HCT116 (cell line): ENCODE measurements at regions not wholly inside any gene's neighbourhood (a gene's known extent, or its start where the extent isn't known, plus 50 kb on each side); places are given as distances from the start of the nearest gene placed in this dataset.

Experiments
- ATAC-seq: fragments of 200-7000 bp; cut with Tn5 transposase; 2 replicates; pipeline ENCODE4 v1.9.1; 2020; ENCODE audit warnings: mild to moderate bottlenecking, moderate library complexity
- BruUV-seq: library from RNA; stranded (reverse); fragments of 400-500 nt; replicated peaks from 2 replicates; lab custom pipeline; 2021; lab: Mats Ljungman, UMichigan
- CTCF ChIA-PET: fragments of 300-600 bp; sonication (Branson Sonifier 250); formaldehyde crosslinking; loops from one replicate; lab custom pipeline; 2021; ENCODE audit warnings: antibody characterized with exemption; lab: Charles Lee
- POLR2A ChIA-PET: fragments of 300-600, 350-600 bp; sonication (Branson Sonifier 250); formaldehyde crosslinking; loops from one replicate; lab custom pipeline; 2021; ENCODE audit warnings: antibody characterized with exemption; lab: Charles Lee
- RAD21 ChIA-PET, 2 experiments: fragments of 300-600 bp; sonication (Branson Sonifier 250); formaldehyde crosslinking; loops; one replicate each; lab custom pipeline; 2023; ENCODE audit warnings: low total read pairs in 2 of 2; ENCODE audit not compliant: uncharacterized antibody in 2 of 2, unreplicated experiment in 2 of 2, low non-redundant PET in 1 of 2; lab: Charles Lee
- DNase-seq: peaks from one replicate; pipeline ENCODE4 v3.0.0-alpha.2; 2010; ENCODE audit warnings: low read depth, low spot score
- H2AFZ ChIP-seq: fragments of 200-600 bp; shearing (Covaris generic), sonication (generic); 2 replicates; pipeline ENCODE4 v1.6.1; 2017; ENCODE audit warnings: low read depth, mixed run types, mixed read lengths, antibody characterized with exemption, low read length; ENCODE audit not compliant: poor library complexity, severe bottlenecking
- H3K27ac ChIP-seq: 2 replicates; pipeline ENCODE4 v1.5.1; 2012; ENCODE audit warnings: low read depth, low read length
- H3K27me3 ChIP-seq: fragments of 200-600 bp; sonication (generic); 2 replicates; pipeline ENCODE4 v1.6.1; 2016; ENCODE audit warnings: mixed run types, low read length, mixed read lengths; ENCODE audit not compliant: insufficient read depth
- H3K36me3 ChIP-seq, 2 experiments: fragments of 200-500 bp in 1 of 2; fragments of 200-600 bp in 1 of 2; sonication (Bioruptor generic) in 1 of 2; sonication (generic) in 1 of 2; 2 replicates each; pipeline versions ENCODE4 v1.5.1 to v1.6.1; 2014 to 2016; ENCODE audit warnings: low read length in 2 of 2, inconsistent platforms in 1 of 2, mixed read lengths in 1 of 2, mixed run types in 1 of 2; ENCODE audit not compliant: insufficient read depth in 2 of 2, control insufficient read depth in 1 of 2
- H3K4me1 ChIP-seq, 2 experiments: fragments of 200-600 bp in 1 of 2; sonication (generic) in 1 of 2; 2 replicates each; pipeline versions ENCODE4 v1.5.1 to v1.6.1; 2012 to 2017; ENCODE audit warnings: low read length in 2 of 2, inconsistent platforms in 1 of 2, mild to moderate bottlenecking in 1 of 2, mixed read lengths in 1 of 2, mixed run types in 1 of 2, moderate library complexity in 1 of 2; ENCODE audit not compliant: insufficient read depth in 2 of 2, control insufficient read depth in 1 of 2
- H3K4me2 ChIP-seq: fragments of 200-600 bp; sonication (generic); 2 replicates; pipeline ENCODE4 v1.6.1; 2017; ENCODE audit warnings: mixed run types, low read length, mixed read lengths
- H3K4me3 ChIP-seq, 2 experiments: fragments of 200-600 bp in 1 of 2; sonication (generic) in 1 of 2; replicated peaks in 1 of 2; 2 replicates each; pipeline ENCODE4 v1.5.1; 2011 to 2016; ENCODE audit warnings: low read length in 2 of 2, control low read depth in 1 of 2, low read depth in 1 of 2, mild to moderate bottlenecking in 1 of 2, mixed read lengths in 1 of 2, mixed run types in 1 of 2
- H3K79me2 ChIP-seq: fragments of 200-600 bp; sonication (generic); 2 replicates; pipeline ENCODE4 v1.6.1; 2017; ENCODE audit warnings: mild to moderate bottlenecking, mixed run types, low read length, moderate library complexity, mixed read lengths; ENCODE audit not compliant: insufficient read depth
- H3K9ac ChIP-seq: fragments of 200-600 bp; sonication (generic); 2 replicates; pipeline ENCODE4 v1.6.1; 2016; ENCODE audit warnings: low read length, mixed read lengths
- H3K9me2 ChIP-seq: fragments of 200-600 bp; sonication (generic), shearing (Covaris generic); 2 replicates; pipeline ENCODE4 v1.6.1; 2017; ENCODE audit warnings: mixed run types, mild to moderate bottlenecking, moderate library complexity; ENCODE audit not compliant: insufficient read depth
- H3K9me3 ChIP-seq, 2 experiments: fragments of 200-500 bp in 1 of 2; fragments of 200-600 bp in 1 of 2; sonication (Bioruptor generic) in 1 of 2; sonication (generic) in 1 of 2; 2 replicates each; pipeline ENCODE4 v1.6.1; 2014 to 2017; ENCODE audit warnings: low read length in 2 of 2, mixed read lengths in 2 of 2, inconsistent platforms in 1 of 2, low read depth in 1 of 2, mild to moderate bottlenecking in 1 of 2, mixed run types in 1 of 2, moderate library complexity in 1 of 2; ENCODE audit not compliant: control insufficient read depth in 1 of 2, insufficient read depth in 1 of 2
- H4K20me1 ChIP-seq: fragments of 200-600 bp; sonication (generic), shearing (Covaris generic); 2 replicates; pipeline ENCODE4 v1.6.1; 2017; ENCODE audit warnings: mixed run types, mild to moderate bottlenecking, moderate library complexity; ENCODE audit not compliant: insufficient read depth
- CEBPB ChIP-seq: IDR thresholded peaks from 2 replicates; pipeline ENCODE4 v1.6.1; 2012; ENCODE audit warnings: low read depth
- MAX ChIP-seq: IDR thresholded peaks from 2 replicates; pipeline ENCODE4 v1.6.1; 2012
- POLR2A ChIP-seq: IDR thresholded peaks from 2 replicates; pipeline ENCODE4 v1.7.0; 2011; ENCODE audit warnings: borderline replicate concordance; ENCODE audit not compliant: insufficient read depth, insufficient read length; ENCODE audit errors: extremely low read depth
- POLR2AphosphoS5 ChIP-seq: IDR thresholded peaks from 2 replicates; pipeline ENCODE4 v1.6.1; 2011; ENCODE audit warnings: mild to moderate bottlenecking, low read depth, low read length, moderate library complexity
- SIN3A ChIP-seq: IDR thresholded peaks from 2 replicates; pipeline ENCODE4 v1.6.1; 2012; ENCODE audit warnings: low read depth
- TCF7L2 ChIP-seq: IDR thresholded peaks from 2 replicates; pipeline ENCODE4 v1.7.0; 2011; ENCODE audit warnings: borderline replicate concordance, inconsistent platforms; ENCODE audit not compliant: insufficient read depth, insufficient read length; ENCODE audit errors: extremely low read depth
- YY1 ChIP-seq: IDR thresholded peaks from 2 replicates; pipeline ENCODE4 v1.6.1; 2011; ENCODE audit warnings: low read length, low read depth, moderate library complexity, mild to moderate bottlenecking; ENCODE audit not compliant: insufficient replicate concordance; ENCODE audit errors: extremely low read depth
- ZBTB33 ChIP-seq: IDR thresholded peaks from 2 replicates; pipeline ENCODE4 v1.6.1; 2011; ENCODE audit warnings: mild to moderate bottlenecking, low read length, moderate library complexity; ENCODE audit not compliant: insufficient replicate concordance; ENCODE audit errors: extremely low read depth
- ZNF274 ChIP-seq: fragments of 200-500 bp; sonication (Bioruptor generic); IDR thresholded peaks from 2 replicates; pipeline ENCODE4 v1.6.1; 2014; ENCODE audit warnings: mild to moderate bottlenecking, low read depth, low read length, inconsistent platforms
- intact Hi-C: fragments of 100-400 bp; cut with micrococcal nuclease; formaldehyde crosslinking; loops from 2 replicates; pipeline ENCODE4 v1.10.0; 2022
- TF ChIP-seq, protein P1 (sequence below): IDR thresholded peaks from 2 replicates; pipeline ENCODE4 v1.6.1; 2012

DNA sequence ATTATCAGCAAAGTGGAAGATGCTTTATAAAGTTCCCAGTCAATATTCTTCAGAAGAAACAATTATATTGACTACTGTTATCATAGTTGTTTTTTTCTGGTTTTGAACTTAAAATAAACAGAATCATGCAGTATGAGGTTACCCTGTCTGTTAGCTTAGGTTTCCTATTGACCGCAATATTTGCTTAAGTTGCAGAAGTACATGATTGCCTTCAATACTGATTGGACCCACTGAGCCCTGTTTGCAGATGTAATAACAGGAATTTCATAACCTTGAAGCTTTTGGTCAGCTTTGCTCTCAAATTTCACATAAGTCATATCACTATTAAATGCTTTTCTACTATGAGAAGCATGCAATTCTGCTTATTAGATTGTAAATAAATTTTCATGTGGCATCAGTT is 229.1 kb upstream of the FSTL5 start:
- no peak overlapping the region for H3K9ac ChIP-seq
- no peaks in the 10 kb centered on the region for H3K4me1 ChIP-seq
- no peak overlapping the region for H3K4me2 ChIP-seq
- H3K36me3 ChIP-seq: no peaks in the 10 kb centered on the region
- BruUV-seq: no TSS peak
- ChIA-PET POLR2A (no interaction called here), CTCF (no interaction called here), RAD21 (no interaction called here)
- H3K9me2 ChIP-seq: no peaks in the 10 kb centered on the region
- H3K79me2 ChIP-seq: no peaks in the 10 kb centered on the region
- H3K27ac ChIP-seq: no peak overlapping the region
- H4K20me1 ChIP-seq: no peaks in the 10 kb centered on the region
- DNase-seq: no peak
- no peaks in the 10 kb centered on the region for H3K9me3 ChIP-seq
- no peaks in the 10 kb centered on the region for H3K27me3 ChIP-seq
- intact Hi-C loops: no loop called here
- TF ChIP-seq, protein P1, sequence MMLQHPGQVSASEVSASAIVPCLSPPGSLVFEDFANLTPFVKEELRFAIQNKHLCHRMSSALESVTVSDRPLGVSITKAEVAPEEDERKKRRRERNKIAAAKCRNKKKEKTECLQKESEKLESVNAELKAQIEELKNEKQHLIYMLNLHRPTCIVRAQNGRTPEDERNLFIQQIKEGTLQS: no peak
- TF ChIP-seq ZNF274 (no peak), CEBPB (no peak), TCF7L2 (no peak), YY1 (no peak), ZBTB33 (no peak), SIN3A (no peak)
- H3K4me3 ChIP-seq: no peak overlapping the region
- no peak for ATAC-seq
- H2AFZ ChIP-seq: no peak overlapping the region

DNA sequence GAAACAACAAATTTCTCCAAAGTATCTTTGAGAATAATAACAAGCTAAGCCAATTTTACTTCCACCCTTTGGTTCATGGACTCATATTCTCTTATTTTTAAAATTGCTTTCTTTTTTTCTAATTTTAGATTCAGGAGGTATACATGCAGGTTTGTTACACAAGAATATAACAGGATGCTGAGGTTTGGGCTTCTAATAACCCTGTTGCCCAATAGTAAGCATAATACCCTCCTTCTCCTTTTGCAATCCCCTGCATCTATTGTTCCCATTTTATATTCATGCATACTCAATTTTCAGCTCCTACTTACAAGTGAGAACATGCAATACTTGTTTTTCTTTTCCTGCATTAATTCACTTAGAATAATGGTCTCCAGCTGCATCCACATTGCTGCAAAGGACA is 202.3 kb upstream of the FSTL5 start:
- no peak overlapping the region for H3K4me3 ChIP-seq
- POLR2A ChIA-PET: no interaction called here
- H3K27ac ChIP-seq: no peak overlapping the region
- no peak overlapping the region for H2AFZ ChIP-seq
- no peak overlapping the region for H3K4me2 ChIP-seq
- H3K4me1 ChIP-seq: 0 out of 4 replicates have a peak, but pooled peaks cover 0 to 3% of the 10 kb centered on the region in 2 experiments
- intact Hi-C loops: no loop called here
- H3K27me3 ChIP-seq: no peaks in the 10 kb centered on the region
- CTCF ChIA-PET: no interaction called here
- H3K9me2 ChIP-seq: no peaks in the 10 kb centered on the region
- H3K36me3 ChIP-seq: no peaks in the 10 kb centered on the region
- TF ChIP-seq MAX: no peak
- TF ChIP-seq POLR2A: no peak
- no peak for TF ChIP-seq POLR2AphosphoS5
- TF ChIP-seq, protein P1: no peak
- no peak for TF ChIP-seq ZBTB33
- no peaks in the 10 kb centered on the region for H3K79me2 ChIP-seq
- no TSS peak for BruUV-seq
- H3K9me3 ChIP-seq: no peaks in the 10 kb centered on the region
- RAD21 ChIA-PET: no interaction called here
- ATAC-seq: no peak
- no peak overlapping the region for H3K9ac ChIP-seq
- no peak for DNase-seq
- no peaks in the 10 kb centered on the region for H4K20me1 ChIP-seq
